Vagina (tissue), 2 donors: ENCODE measurements at regions not wholly inside any gene's neighbourhood (a gene's known extent, or its start where the extent isn't known, plus 50 kb on each side); places are given as distances from the start of the nearest gene placed in this dataset.

Experiments used
- CTCF ChIP-seq, 3 experiments: fragments of 450-650 bp in 2 of 3; fragments of 200-600 bp in 1 of 3; sonication (generic) in 1 of 3; IDR thresholded peaks; one replicate each; pipeline ENCODE4 v1.5.1; 2017 to 2019; ENCODE audit warnings: antibody characterized with exemption in 3 of 3, mild to moderate bottlenecking in 2 of 3, moderate library complexity in 2 of 3
- POLR2AphosphoS5 ChIP-seq, 2 donors: sonication (generic); formaldehyde crosslinking; IDR thresholded peaks; one replicate each; pipeline ENCODE4 v1.9.0; 2017; ENCODE audit warnings: antibody characterized with exemption in 2 of 2, mild to moderate bottlenecking in 2 of 2, low read depth in 1 of 2; ENCODE audit not compliant: insufficient read depth in 1 of 2

GRCh38 chr7:84722734-84723133 is 464.1 kb downstream of the SEMA3D start:
- no peak for TF ChIP-seq CTCF (IDR thresholded peaks at IDR 0.05)
- no peak for TF ChIP-seq POLR2AphosphoS5 (IDR thresholded peaks at IDR 0.05; ENCODE audit: insufficient read depth in 1 of 2, low read depth in 1 of 2)
